MCF 10A (cell line): ENCODE measurements at regions not wholly inside any gene's neighbourhood (a gene's known extent, or its start where the extent isn't known, plus 50 kb on each side); places are given as distances from the start of the nearest gene placed in this dataset.

ENCODE experiments used
- BruUV-seq: library from RNA; stranded (reverse); fragments of 400-500 nt; replicated peaks from 2 replicates; lab custom pipeline; 2021; lab: Mats Ljungman, UMichigan
- CTCF ChIA-PET: fragments of 300-600 bp; sonication (Branson Sonifier 250); formaldehyde crosslinking; extraction: SDS; loops from one replicate; lab custom pipeline; 2021; ENCODE audit warnings: antibody characterized with exemption, inconsistent platforms; lab: Yijun Ruan, JAX
- POLR2A ChIA-PET: fragments of 300-600, 350-650 bp; sonication (Branson Sonifier 250); formaldehyde crosslinking; extraction: SDS; loops from one replicate; lab custom pipeline; 2020; ENCODE audit warnings: antibody characterized with exemption, inconsistent platforms; lab: Yijun Ruan, JAX
- DNase-seq: peaks from one replicate; pipeline ENCODE4 v3.0.0-alpha.2; 2018; ENCODE audit not compliant: unreplicated experiment
- H3K27ac Mint-ChIP-seq: one replicate; pipeline ENCODE4 v1.8.0; 2022; ENCODE audit warnings: mild to moderate bottlenecking, low read depth, mixed read lengths; ENCODE audit not compliant: unreplicated experiment
- H3K27me3 Mint-ChIP-seq: one replicate; pipeline ENCODE4 v1.8.0; 2022; ENCODE audit warnings: mixed read lengths; ENCODE audit not compliant: insufficient read depth, unreplicated experiment
- H3K36me3 Mint-ChIP-seq: one replicate; pipeline ENCODE4 v1.8.0; 2022; ENCODE audit warnings: mild to moderate bottlenecking, moderate library complexity, mixed read lengths; ENCODE audit not compliant: insufficient read depth, unreplicated experiment
- H3K4me1 Mint-ChIP-seq: one replicate; pipeline ENCODE4 v1.8.0; 2022; ENCODE audit warnings: mixed read lengths; ENCODE audit not compliant: insufficient read depth, unreplicated experiment
- H3K4me3 Mint-ChIP-seq: one replicate; pipeline ENCODE4 v1.8.0; 2022; ENCODE audit warnings: mild to moderate bottlenecking, moderate library complexity, mixed read lengths; ENCODE audit not compliant: unreplicated experiment
- H3K9me3 Mint-ChIP-seq: one replicate; pipeline ENCODE4 v1.8.0; 2022; ENCODE audit warnings: mixed read lengths; ENCODE audit not compliant: unreplicated experiment
- CTCF ChIP-seq: fragments of 200-600 bp; IDR thresholded peaks from one replicate; pipeline ENCODE4 v1.8.0; 2022; ENCODE audit warnings: antibody characterized with exemption, mild to moderate bottlenecking; ENCODE audit not compliant: unreplicated experiment
- intact Hi-C: fragments of 100-400 bp; cut with micrococcal nuclease; formaldehyde crosslinking; loops from 2 replicates; pipeline ENCODE4 v1.14.1; 2022

- no peak for DNase-seq
- no peaks in the 10 kb centered on the region for H3K9me3 Mint-ChIP-seq
- no peak overlapping the region for H3K4me3 Mint-ChIP-seq
- no peak overlapping the region for H3K27ac Mint-ChIP-seq
- peaks cover 6% of the 10 kb centered on the region for H3K4me1 Mint-ChIP-seq
- POLR2A ChIA-PET: no interaction called here
- no TSS peak for BruUV-seq
- peaks cover 92% of the 10 kb centered on the region for H3K27me3 Mint-ChIP-seq
- no peaks in the 10 kb centered on the region for H3K36me3 Mint-ChIP-seq
- no peak for TF ChIP-seq CTCF
- CTCF ChIA-PET: no interaction called here
- intact Hi-C loops: no loop called here
These were observed 154.2 kb upstream of the HAND2 start for GRCh38 chr4:173684223-173684622.

- Mint-ChIP-seq H3K4me3 (no peak overlapping the region), H3K27ac (no peak overlapping the region), H3K27me3 (peaks cover 84% of the 10 kb centered on the region), H3K4me1 (peaks cover 6% of the 10 kb centered on the region), H3K9me3 (no peaks in the 10 kb centered on the region), H3K36me3 (no peaks in the 10 kb centered on the region)
- no peak for TF ChIP-seq CTCF
- no TSS peak for BruUV-seq
- no peak for DNase-seq
- intact Hi-C loops: no loop called here
- ChIA-PET POLR2A (no interaction called here), CTCF (no interaction called here)
These were observed 152.6 kb upstream of the HAND2 start for GRCh38 chr4:173682609-173683008.

- peaks cover 84% of the 10 kb centered on the region for H3K27me3 Mint-ChIP-seq
- no peak overlapping the region for H3K4me3 Mint-ChIP-seq
- no peak for TF ChIP-seq CTCF
- H3K4me1 Mint-ChIP-seq: peaks cover 6% of the 10 kb centered on the region
- no peak overlapping the region for H3K27ac Mint-ChIP-seq
- POLR2A ChIA-PET: no interaction called here
- no peaks in the 10 kb centered on the region for H3K9me3 Mint-ChIP-seq
- DNase-seq: no peak
- intact Hi-C loops: no loop called here
- BruUV-seq: no TSS peak
- CTCF ChIA-PET: interaction anchor here (0.7 kb wide), 1 partner anchor 310 kb away, joined by 3 read pairs; no protein-coding TSS in a partner anchor
- H3K36me3 Mint-ChIP-seq: no peaks in the 10 kb centered on the region
These were observed 150.2 kb upstream of the HAND2 start for GRCh38 chr4:173680278-173680677.

GRCh38 chr4:173675446-173675845, 145.4 kb upstream of the HAND2 start:
- H3K4me1 Mint-ChIP-seq: peaks cover 6% of the 10 kb centered on the region
- no peaks in the 10 kb centered on the region for H3K9me3 Mint-ChIP-seq
- H3K36me3 Mint-ChIP-seq: no peaks in the 10 kb centered on the region
- no peak overlapping the region for H3K27ac Mint-ChIP-seq
- intact Hi-C loops: no loop called here
- H3K4me3 Mint-ChIP-seq: no peak overlapping the region
- no peak for DNase-seq
- BruUV-seq: no TSS peak
- no peak for TF ChIP-seq CTCF
- peaks cover 64% of the 10 kb centered on the region for H3K27me3 Mint-ChIP-seq
- CTCF ChIA-PET: no interaction called here
- POLR2A ChIA-PET: no interaction called here
